ENCODE measurements at regions not wholly inside any gene's neighbourhood (a gene's known extent, or its start where the extent isn't known, plus 50 kb on each side); places are given as distances from the start of the nearest gene placed in this dataset.

DNA sequence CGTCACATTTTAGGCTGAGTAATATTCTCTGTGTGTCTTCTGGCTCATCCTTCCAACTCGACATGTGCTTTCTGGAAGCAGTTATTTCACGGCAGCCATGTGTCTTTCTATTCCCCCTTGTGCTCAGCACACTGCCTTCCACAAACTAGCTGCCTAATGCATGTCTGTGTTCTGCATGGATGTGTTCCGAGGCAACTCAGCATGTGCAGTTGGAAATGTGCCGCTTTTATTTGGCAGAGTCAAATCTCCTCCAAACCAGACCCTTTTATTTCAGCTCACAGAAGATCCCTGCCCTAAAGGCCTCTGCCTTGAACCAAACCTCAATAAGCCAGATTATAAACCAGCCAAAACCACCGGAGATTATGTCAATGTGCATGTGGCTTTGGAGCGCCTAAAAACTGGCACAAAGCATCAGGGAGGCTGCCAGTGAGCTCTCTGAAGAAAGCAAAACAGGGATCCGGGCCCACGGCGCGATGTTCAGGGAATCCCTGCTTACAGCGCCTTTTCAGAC lies 360.2 kb downstream of the DEPDC1B start:
- H3K9me3 ChIP-seq (ENCODE audit: low read depth, low read length, poor library complexity, severe bottlenecking): no peaks in the 10 kb centered on the region
- H3K4me1 ChIP-seq (ENCODE audit: insufficient read depth, low read length, poor library complexity, severe bottlenecking): no peaks in the 10 kb centered on the region
- ChIA-PET POLR2A (ENCODE audit: low non-redundant PET) (no interaction called here), CTCF (no interaction called here)
- TF ChIP-seq EZH2 (IDR thresholded peaks at IDR 0.05; ENCODE audit: borderline replicate concordance, low read depth, low read length, poor library complexity, severe bottlenecking): no peak
- TF ChIP-seq, protein P1, sequence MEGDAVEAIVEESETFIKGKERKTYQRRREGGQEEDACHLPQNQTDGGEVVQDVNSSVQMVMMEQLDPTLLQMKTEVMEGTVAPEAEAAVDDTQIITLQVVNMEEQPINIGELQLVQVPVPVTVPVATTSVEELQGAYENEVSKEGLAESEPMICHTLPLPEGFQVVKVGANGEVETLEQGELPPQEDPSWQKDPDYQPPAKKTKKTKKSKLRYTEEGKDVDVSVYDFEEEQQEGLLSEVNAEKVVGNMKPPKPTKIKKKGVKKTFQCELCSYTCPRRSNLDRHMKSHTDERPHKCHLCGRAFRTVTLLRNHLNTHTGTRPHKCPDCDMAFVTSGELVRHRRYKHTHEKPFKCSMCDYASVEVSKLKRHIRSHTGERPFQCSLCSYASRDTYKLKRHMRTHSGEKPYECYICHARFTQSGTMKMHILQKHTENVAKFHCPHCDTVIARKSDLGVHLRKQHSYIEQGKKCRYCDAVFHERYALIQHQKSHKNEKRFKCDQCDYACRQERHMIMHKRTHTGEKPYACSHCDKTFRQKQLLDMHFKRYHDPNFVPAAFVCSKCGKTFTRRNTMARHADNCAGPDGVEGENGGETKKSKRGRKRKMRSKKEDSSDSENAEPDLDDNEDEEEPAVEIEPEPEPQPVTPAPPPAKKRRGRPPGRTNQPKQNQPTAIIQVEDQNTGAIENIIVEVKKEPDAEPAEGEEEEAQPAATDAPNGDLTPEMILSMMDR (conservative IDR thresholded peaks at IDR 0.05; ENCODE audit: low read depth, low read length): no peak
- no TSS peak for BruUV-seq (replicated peaks)
- intact Hi-C loops (cut with micrococcal nuclease; ENCODE audit: unreplicated experiment): no loop called here
- H3K27me3 ChIP-seq (replicated peaks; ENCODE audit: insufficient read depth, low read depth, low read length, poor library complexity): peaks cover 8% of the 10 kb centered on the region
- H3K27ac ChIP-seq (ENCODE audit: low read depth, low read length, poor library complexity, severe bottlenecking): no peak overlapping the region
- H3K36me3 ChIP-seq (ENCODE audit: insufficient read depth, low read length, poor library complexity, severe bottlenecking): no peaks in the 10 kb centered on the region
- no peak overlapping the region for H3K4me3 ChIP-seq (ENCODE audit: low read depth, low read length, poor library complexity, severe bottlenecking)
- no peak for DNase-seq (ENCODE audit: low spot score)

DNA sequence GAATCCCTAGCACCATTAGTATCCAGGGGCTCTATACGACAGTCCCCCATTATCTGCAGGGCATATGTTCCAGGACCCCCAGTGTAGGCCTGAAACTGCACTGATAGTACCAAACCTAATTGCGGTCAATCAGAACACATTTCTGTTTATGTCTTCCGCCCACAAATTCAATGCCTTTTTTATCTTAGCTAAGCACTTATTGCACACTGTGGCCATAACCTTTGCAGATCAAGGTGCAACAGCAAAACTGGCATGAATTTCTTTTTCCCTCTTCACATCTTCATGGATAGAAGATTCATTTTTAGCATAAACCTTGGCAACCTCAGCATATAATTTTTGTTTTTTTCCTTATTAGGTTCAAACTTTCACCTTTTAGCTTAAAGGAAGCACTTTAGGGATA lies 361.1 kb downstream of the DEPDC1B start:
- H3K4me3 ChIP-seq (ENCODE audit: low read depth, low read length, poor library complexity, severe bottlenecking): no peak overlapping the region
- H3K4me1 ChIP-seq (ENCODE audit: insufficient read depth, low read length, poor library complexity, severe bottlenecking): no peaks in the 10 kb centered on the region
- intact Hi-C loops (cut with micrococcal nuclease; ENCODE audit: unreplicated experiment): no loop called here
- H3K9me3 ChIP-seq (ENCODE audit: low read depth, low read length, poor library complexity, severe bottlenecking): no peaks in the 10 kb centered on the region
- CTCF ChIA-PET: no interaction called here
- POLR2A ChIA-PET (ENCODE audit: low non-redundant PET): no interaction called here
- TF ChIP-seq EZH2 (IDR thresholded peaks at IDR 0.05; ENCODE audit: borderline replicate concordance, low read depth, low read length, poor library complexity, severe bottlenecking): no peak
- TF ChIP-seq, protein P1 (conservative IDR thresholded peaks at IDR 0.05; ENCODE audit: low read depth, low read length): no peak
- peaks cover 8% of the 10 kb centered on the region for H3K27me3 ChIP-seq (replicated peaks; ENCODE audit: insufficient read depth, low read depth, low read length, poor library complexity)
- no peak overlapping the region for H3K27ac ChIP-seq (ENCODE audit: low read depth, low read length, poor library complexity, severe bottlenecking)
- DNase-seq (ENCODE audit: low spot score): no peak
- H3K36me3 ChIP-seq (ENCODE audit: insufficient read depth, low read length, poor library complexity, severe bottlenecking): no peaks in the 10 kb centered on the region
- no TSS peak for BruUV-seq (replicated peaks)

DNA sequence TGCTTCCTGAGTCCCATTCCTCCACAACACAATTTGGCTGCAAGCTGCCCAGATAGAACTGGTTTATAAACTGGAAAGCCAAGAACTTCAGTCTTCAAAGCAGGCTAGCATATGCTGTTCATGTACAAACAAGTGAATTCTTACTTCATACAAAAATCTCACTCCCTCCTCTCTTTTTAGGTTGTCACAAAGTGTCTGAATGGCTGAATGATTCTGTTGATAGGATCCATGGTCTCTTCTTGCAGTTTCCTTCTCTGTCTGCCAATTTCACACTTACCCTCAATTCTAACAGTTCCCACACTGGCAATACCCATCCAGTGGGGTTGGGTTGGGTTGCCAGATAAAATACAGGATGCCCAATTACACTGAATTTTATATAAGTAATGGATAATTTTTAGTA lies 363.5 kb downstream of the DEPDC1B start:
- no peak overlapping the region for H3K4me3 ChIP-seq (ENCODE audit: low read depth, low read length, poor library complexity, severe bottlenecking)
- BruUV-seq (replicated peaks): no TSS peak
- DNase-seq (ENCODE audit: low spot score): no peak
- no peaks in the 10 kb centered on the region for H3K4me1 ChIP-seq (ENCODE audit: insufficient read depth, low read length, poor library complexity, severe bottlenecking)
- ChIA-PET CTCF (no interaction called here), POLR2A (ENCODE audit: low non-redundant PET) (no interaction called here)
- H3K9me3 ChIP-seq (ENCODE audit: low read depth, low read length, poor library complexity, severe bottlenecking): no peaks in the 10 kb centered on the region
- intact Hi-C loops (cut with micrococcal nuclease; ENCODE audit: unreplicated experiment): no loop called here
- peaks cover 5% of the 10 kb centered on the region for H3K27me3 ChIP-seq (replicated peaks; ENCODE audit: insufficient read depth, low read depth, low read length, poor library complexity)
- H3K27ac ChIP-seq (ENCODE audit: low read depth, low read length, poor library complexity, severe bottlenecking): no peak overlapping the region
- TF ChIP-seq EZH2 (IDR thresholded peaks at IDR 0.05; ENCODE audit: borderline replicate concordance, low read depth, low read length, poor library complexity, severe bottlenecking): no peak
- TF ChIP-seq, protein P1 (conservative IDR thresholded peaks at IDR 0.05; ENCODE audit: low read depth, low read length): no peak
- no peaks in the 10 kb centered on the region for H3K36me3 ChIP-seq (ENCODE audit: insufficient read depth, low read length, poor library complexity, severe bottlenecking)

Data from A673 (cell line).